HL-60 (cell line): ENCODE measurements at regions not wholly inside any gene's neighbourhood (a gene's known extent, or its start where the extent isn't known, plus 50 kb on each side); places are given as distances from the start of the nearest gene placed in this dataset.

Experiments used
- DNase-seq, 2 experiments: peaks; one replicate each; pipeline ENCODE4 v3.0.0-alpha.2; 2010 to 2020; ENCODE audit warnings: low read depth in 1 of 2, low spot score in 1 of 2
- H3K27ac ChIP-seq: fragments of 250-450 bp; sonication (Bioruptor Pico); replicated peaks from 2 replicates; pipeline ENCODE4 v1.5.1; 2020; ENCODE audit warnings: mild to moderate bottlenecking, moderate library complexity
- H3K27me3 ChIP-seq: fragments of 250-450 bp; sonication (Bioruptor Pico); 2 replicates; pipeline ENCODE4 v1.5.1; 2021; ENCODE audit warnings: mild to moderate bottlenecking, moderate library complexity; ENCODE audit not compliant: insufficient read depth, poor library complexity, severe bottlenecking
- H3K4me3 ChIP-seq: replicated peaks from 2 replicates; pipeline ENCODE4 v1.5.1; 2011; ENCODE audit warnings: mild to moderate bottlenecking, control low read depth, low read length; ENCODE audit not compliant: insufficient read depth
- GABPA ChIP-seq: IDR thresholded peaks from 2 replicates; pipeline ENCODE4 v1.6.1; 2012; ENCODE audit warnings: low read depth
- POLR2AphosphoS5 ChIP-seq: IDR thresholded peaks from 2 replicates; pipeline ENCODE4 v1.6.1; 2012; ENCODE audit warnings: low read depth
- SPI1 ChIP-seq: IDR thresholded peaks from 2 replicates; pipeline ENCODE4 v1.6.1; 2012; ENCODE audit warnings: low read depth, mild to moderate bottlenecking, borderline replicate concordance
- TF ChIP-seq, protein P1 (sequence below): IDR thresholded peaks from 2 replicates; pipeline ENCODE4 v1.6.1; 2012; ENCODE audit warnings: low read depth; ENCODE audit not compliant: insufficient replicate concordance
- TF ChIP-seq, protein P2 (sequence below): IDR thresholded peaks from one replicate; pipeline ENCODE4 v1.5.1; 2011; ENCODE audit warnings: low read length, control low read depth, inconsistent platforms; ENCODE audit not compliant: insufficient read depth

DNA sequence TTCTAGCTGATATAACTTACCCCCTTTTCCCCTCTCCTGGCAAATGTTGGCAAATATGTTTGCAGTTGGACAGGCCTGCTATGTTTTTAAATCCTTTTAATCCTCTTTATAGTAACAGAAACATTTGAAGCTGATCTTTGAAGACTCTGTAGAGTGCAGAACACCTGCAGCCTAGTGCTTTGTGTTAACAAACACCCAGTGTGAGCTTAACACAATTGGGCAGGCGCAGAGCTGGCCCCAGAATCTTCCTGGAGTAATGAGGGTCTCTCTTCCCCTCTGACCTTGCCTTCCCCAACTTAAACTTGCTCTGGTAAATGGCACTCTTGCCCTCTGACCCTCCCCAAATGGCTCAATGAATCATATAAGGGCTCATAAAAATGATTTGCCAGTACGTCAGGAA is 247.9 kb upstream of the LYPLAL1 start:
- TF ChIP-seq, protein P1, sequence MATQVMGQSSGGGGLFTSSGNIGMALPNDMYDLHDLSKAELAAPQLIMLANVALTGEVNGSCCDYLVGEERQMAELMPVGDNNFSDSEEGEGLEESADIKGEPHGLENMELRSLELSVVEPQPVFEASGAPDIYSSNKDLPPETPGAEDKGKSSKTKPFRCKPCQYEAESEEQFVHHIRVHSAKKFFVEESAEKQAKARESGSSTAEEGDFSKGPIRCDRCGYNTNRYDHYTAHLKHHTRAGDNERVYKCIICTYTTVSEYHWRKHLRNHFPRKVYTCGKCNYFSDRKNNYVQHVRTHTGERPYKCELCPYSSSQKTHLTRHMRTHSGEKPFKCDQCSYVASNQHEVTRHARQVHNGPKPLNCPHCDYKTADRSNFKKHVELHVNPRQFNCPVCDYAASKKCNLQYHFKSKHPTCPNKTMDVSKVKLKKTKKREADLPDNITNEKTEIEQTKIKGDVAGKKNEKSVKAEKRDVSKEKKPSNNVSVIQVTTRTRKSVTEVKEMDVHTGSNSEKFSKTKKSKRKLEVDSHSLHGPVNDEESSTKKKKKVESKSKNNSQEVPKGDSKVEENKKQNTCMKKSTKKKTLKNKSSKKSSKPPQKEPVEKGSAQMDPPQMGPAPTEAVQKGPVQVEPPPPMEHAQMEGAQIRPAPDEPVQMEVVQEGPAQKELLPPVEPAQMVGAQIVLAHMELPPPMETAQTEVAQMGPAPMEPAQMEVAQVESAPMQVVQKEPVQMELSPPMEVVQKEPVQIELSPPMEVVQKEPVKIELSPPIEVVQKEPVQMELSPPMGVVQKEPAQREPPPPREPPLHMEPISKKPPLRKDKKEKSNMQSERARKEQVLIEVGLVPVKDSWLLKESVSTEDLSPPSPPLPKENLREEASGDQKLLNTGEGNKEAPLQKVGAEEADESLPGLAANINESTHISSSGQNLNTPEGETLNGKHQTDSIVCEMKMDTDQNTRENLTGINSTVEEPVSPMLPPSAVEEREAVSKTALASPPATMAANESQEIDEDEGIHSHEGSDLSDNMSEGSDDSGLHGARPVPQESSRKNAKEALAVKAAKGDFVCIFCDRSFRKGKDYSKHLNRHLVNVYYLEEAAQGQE: no peak
- TF ChIP-seq GABPA (no peak), POLR2AphosphoS5 (no peak), SPI1 (no peak)
- TF ChIP-seq, protein P2, sequence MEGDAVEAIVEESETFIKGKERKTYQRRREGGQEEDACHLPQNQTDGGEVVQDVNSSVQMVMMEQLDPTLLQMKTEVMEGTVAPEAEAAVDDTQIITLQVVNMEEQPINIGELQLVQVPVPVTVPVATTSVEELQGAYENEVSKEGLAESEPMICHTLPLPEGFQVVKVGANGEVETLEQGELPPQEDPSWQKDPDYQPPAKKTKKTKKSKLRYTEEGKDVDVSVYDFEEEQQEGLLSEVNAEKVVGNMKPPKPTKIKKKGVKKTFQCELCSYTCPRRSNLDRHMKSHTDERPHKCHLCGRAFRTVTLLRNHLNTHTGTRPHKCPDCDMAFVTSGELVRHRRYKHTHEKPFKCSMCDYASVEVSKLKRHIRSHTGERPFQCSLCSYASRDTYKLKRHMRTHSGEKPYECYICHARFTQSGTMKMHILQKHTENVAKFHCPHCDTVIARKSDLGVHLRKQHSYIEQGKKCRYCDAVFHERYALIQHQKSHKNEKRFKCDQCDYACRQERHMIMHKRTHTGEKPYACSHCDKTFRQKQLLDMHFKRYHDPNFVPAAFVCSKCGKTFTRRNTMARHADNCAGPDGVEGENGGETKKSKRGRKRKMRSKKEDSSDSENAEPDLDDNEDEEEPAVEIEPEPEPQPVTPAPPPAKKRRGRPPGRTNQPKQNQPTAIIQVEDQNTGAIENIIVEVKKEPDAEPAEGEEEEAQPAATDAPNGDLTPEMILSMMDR: no peak
- Histone ChIP-seq H3K4me3 (no peak overlapping the region), H3K27me3 (peaks cover 3% of the 10 kb centered on the region), H3K27ac (no peak overlapping the region)
- no peak for DNase-seq

DNA sequence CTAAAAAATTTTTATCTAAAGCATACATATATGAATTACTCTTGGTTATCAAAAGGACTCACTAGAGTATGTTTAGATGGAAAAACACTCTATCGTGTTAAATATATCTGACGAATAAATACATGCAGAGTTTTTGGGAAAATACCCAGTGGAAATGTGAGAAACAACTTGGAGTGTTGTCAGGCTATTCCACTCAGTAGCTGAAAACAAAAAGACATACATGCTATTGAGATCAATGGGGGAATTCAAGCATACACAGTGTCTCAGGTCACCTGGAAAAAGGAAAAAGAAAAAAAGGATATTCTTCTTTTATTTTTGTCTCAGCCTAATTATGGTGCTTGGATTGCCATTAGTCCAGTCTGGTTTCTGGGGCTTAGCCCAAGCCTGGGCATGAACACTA is 247.0 kb upstream of the LYPLAL1 start:
- H3K4me3 ChIP-seq: no peak overlapping the region
- H3K27ac ChIP-seq: no peak overlapping the region
- no peak for DNase-seq
- H3K27me3 ChIP-seq: peaks cover 7% of the 10 kb centered on the region
- TF ChIP-seq, protein P1: no peak
- no peak for TF ChIP-seq GABPA
- TF ChIP-seq SPI1: no peak
- TF ChIP-seq, protein P2: no peak
- TF ChIP-seq POLR2AphosphoS5: no peak

DNA sequence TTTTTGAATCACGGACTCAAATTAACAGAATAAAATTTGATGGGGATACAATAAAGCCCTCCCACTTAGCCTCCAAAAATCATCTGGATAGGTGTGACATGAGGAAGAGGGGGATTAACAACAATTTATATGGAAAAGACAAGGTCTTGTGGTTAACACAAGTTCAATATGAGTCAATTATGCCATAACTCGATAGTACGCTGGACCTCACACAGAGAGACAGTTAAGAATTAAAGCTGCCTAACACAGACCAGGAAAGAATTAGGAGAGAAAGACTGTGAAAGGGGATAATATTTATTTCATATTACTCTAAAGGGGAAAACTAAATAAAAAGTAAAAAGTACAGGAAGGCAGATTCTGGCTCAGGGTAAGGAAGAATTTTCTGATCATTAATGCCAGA is 243.7 kb upstream of the LYPLAL1 start:
- TF ChIP-seq SPI1 (no peak), GABPA (no peak), POLR2AphosphoS5 (no peak)
- TF ChIP-seq, protein P2: no peak
- TF ChIP-seq, protein P1: no peak
- peaks cover 7% of the 10 kb centered on the region for H3K27me3 ChIP-seq
- H3K27ac ChIP-seq: no peak overlapping the region
- DNase-seq: no peak
- H3K4me3 ChIP-seq: no peak overlapping the region
